ENCODE measurements at regions not wholly inside any gene's neighbourhood (a gene's known extent, or its start where the extent isn't known, plus 50 kb on each side); places are given as distances from the start of the nearest gene placed in this dataset.

- TF ChIP-seq CBX3 (IDR thresholded peaks at IDR 0.05; ENCODE audit: borderline replicate concordance in 1 of 2, low read length in 2 of 2) (no peak), MYBL2 (IDR thresholded peaks at IDR 0.05; ENCODE audit: low read depth) (no peak), MYBL2 (CRISPR knock-in tag; IDR thresholded peaks at IDR 0.05; ENCODE audit: borderline replicate concordance) (no peak), POLR3G (IDR thresholded peaks at IDR 0.05; ENCODE audit: extremely low read depth, insufficient read length, insufficient replicate concordance) (no peak), IRF9 (tag; IDR thresholded peaks at IDR 0.05) (no peak), ZNF407 (IDR thresholded peaks at IDR 0.05; ENCODE audit: low read depth) (no peak), ZNF318 (IDR thresholded peaks at IDR 0.05; ENCODE audit: borderline replicate concordance in 1 of 2, low read depth in 1 of 2) (no peak), GABPB1 (CRISPR knock-in tag; IDR thresholded peaks at IDR 0.05) (no peak), DDX20 (tag; IDR thresholded peaks at IDR 0.05; ENCODE audit: low read depth) (no peak)
These were observed 394.1 kb downstream of the ZNF608 start (continued) for GRCh38 chr5:124352312-124352711.

All from K562 (cell line).